Stimulated activated CD4-positive, alpha-beta T cell treated with anti-CD3 and anti-CD28 coated beads, Interleukin-12 subunit alpha, Interleukin-12 subunit beta, amount 100 ng/mL, for 24 hours (primary cell): ENCODE measurements at regions not wholly inside any gene's neighbourhood (a gene's known extent, or its start where the extent isn't known, plus 50 kb on each side); places are given as distances from the start of the nearest gene placed in this dataset.
"Not testable (repeated sequence)": the region's sequence is repeated elsewhere in the genome, so short reads cannot be mapped to it uniquely, and the experiment has no call there.

Source experiments
- DNase-seq, 2 experiments: peaks; one replicate each; pipeline ENCODE4 v3.0.0-alpha.2; 2020; ENCODE audit warnings: low read depth in 2 of 2

GRCh38 chr16:58983181-58983965 is 249.3 kb upstream of the GOT2 start:
- not testable (repeated sequence) for DNase-seq

- DNase-seq, result no peak
These were observed 236.7 kb upstream of the GOT2 start for GRCh38 chr16:58970775-58971174.

- no peak for DNase-seq
These were observed 229.4 kb upstream of the GOT2 start for GRCh38 chr16:58963479-58963878.

GRCh38 chr16:58962811-58963210 is 228.7 kb upstream of the GOT2 start:
- DNase-seq, result no peak

- no peak for DNase-seq
These were observed 226.4 kb upstream of the GOT2 start for GRCh38 chr16:58960484-58960883.

- DNase-seq, result no peak
These were observed 225.9 kb upstream of the GOT2 start for GRCh38 chr16:58960034-58960433.

- DNase-seq, result no peak
These were observed 224.6 kb upstream of the GOT2 start for GRCh38 chr16:58958749-58959148.

- DNase-seq, result no peak
These were observed 214.1 kb upstream of the GOT2 start for GRCh38 chr16:58948244-58948643.

GRCh38 chr16:58940609-58941008 is 206.5 kb upstream of the GOT2 start:
- DNase-seq, result no peak

GRCh38 chr16:58938811-58939210 is 204.7 kb upstream of the GOT2 start:
- DNase-seq, result no peak

GRCh38 chr16:58937661-58938060 is 203.5 kb upstream of the GOT2 start:
- no peak for DNase-seq

- DNase-seq, result no peak
These were observed 199.1 kb upstream of the GOT2 start for GRCh38 chr16:58933186-58933585.

- DNase-seq, result no peak
These were observed 197.3 kb upstream of the GOT2 start for GRCh38 chr16:58931436-58931835.

- no peak for DNase-seq
These were observed 189.0 kb upstream of the GOT2 start for GRCh38 chr16:58923094-58923493.

- DNase-seq, result no peak
These were observed 179.3 kb upstream of the GOT2 start for GRCh38 chr16:58913456-58913855.

GRCh38 chr16:58912571-58912970 is 178.5 kb upstream of the GOT2 start:
- DNase-seq, result no peak

GRCh38 chr16:58906981-58907715 is 173.0 kb upstream of the GOT2 start:
- no peak for DNase-seq

- no peak for DNase-seq
These were observed 170.2 kb upstream of the GOT2 start for GRCh38 chr16:58904291-58904690.

GRCh38 chr16:58889516-58889915 is 155.4 kb upstream of the GOT2 start:
- no peak for DNase-seq

GRCh38 chr16:58885528-58886170 is 151.5 kb upstream of the GOT2 start:
- DNase-seq, result no peak

GRCh38 chr16:58884141-58884540 is 150.0 kb upstream of the GOT2 start:
- no peak for DNase-seq

GRCh38 chr16:58883131-58883530 is 149.0 kb upstream of the GOT2 start:
- no peak for DNase-seq

GRCh38 chr16:58882292-58882691 is 148.2 kb upstream of the GOT2 start:
- DNase-seq, result no peak
